Panc1 (cell line): ENCODE measurements at regions not wholly inside any gene's neighbourhood (a gene's known extent, or its start where the extent isn't known, plus 50 kb on each side); places are given as distances from the start of the nearest gene placed in this dataset.

Experiments
- ATAC-seq: fragments of 200-7000 bp; cut with Tn5 transposase; 2 replicates; pipeline ENCODE4 v1.9.1; 2020; ENCODE audit warnings: mild to moderate bottlenecking, moderate library complexity
- BruUV-seq: library from RNA; stranded (reverse); fragments of 400-500 nt; replicated peaks from 2 replicates; lab custom pipeline; 2021; lab: Mats Ljungman, UMichigan
- CTCF ChIA-PET: fragments of 300-600 bp; sonication (Branson Sonifier 250); formaldehyde crosslinking; loops from one replicate; lab custom pipeline; 2022; ENCODE audit warnings: antibody characterized with exemption; lab: Charles Lee
- POLR2A ChIA-PET: fragments of 300-600 bp; sonication (Branson Sonifier 250); formaldehyde crosslinking; loops from one replicate; lab custom pipeline; 2022; ENCODE audit warnings: antibody characterized with exemption; lab: Charles Lee
- DNase-seq: peaks from one replicate; pipeline ENCODE4 v3.0.0-alpha.2; 2010; ENCODE audit warnings: low read depth, low spot score
- H3K27ac ChIP-seq: 2 replicates; pipeline ENCODE4 v1.5.1; 2011; ENCODE audit warnings: mild to moderate bottlenecking, low read length, inconsistent platforms
- H3K27me3 ChIP-seq: fragments of 200-500 bp; sonication (Bioruptor generic); 2 replicates; pipeline ENCODE4 v1.6.0; 2014; ENCODE audit warnings: low read length, inconsistent platforms; ENCODE audit not compliant: control insufficient read depth, insufficient read depth
- H3K36me3 ChIP-seq: fragments of 200-500 bp; sonication (Bioruptor generic); 2 replicates; pipeline ENCODE4 v1.5.1; 2014; ENCODE audit warnings: inconsistent platforms, mild to moderate bottlenecking, low read length, moderate library complexity; ENCODE audit not compliant: control insufficient read depth, insufficient read depth
- H3K4me1 ChIP-seq: 2 replicates; pipeline ENCODE4 v1.5.1; 2011; ENCODE audit warnings: inconsistent platforms, mild to moderate bottlenecking, low read length, moderate library complexity; ENCODE audit not compliant: control insufficient read depth, insufficient read depth
- H3K4me3 ChIP-seq, 2 experiments: 2 replicates each; pipeline ENCODE4 v1.5.1; 2011 to 2012; ENCODE audit warnings: low read depth in 2 of 2, low read length in 2 of 2, mild to moderate bottlenecking in 2 of 2, inconsistent platforms in 1 of 2, moderate library complexity in 1 of 2
- H3K9me3 ChIP-seq: fragments of 200-500 bp; sonication (Bioruptor generic); 2 replicates; pipeline ENCODE4 v1.5.1; 2014; ENCODE audit warnings: low read depth, mild to moderate bottlenecking, inconsistent platforms, low read length, moderate library complexity; ENCODE audit not compliant: control insufficient read depth, insufficient read depth
- POLR2AphosphoS5 ChIP-seq: IDR thresholded peaks from 2 replicates; pipeline ENCODE4 v1.6.1; 2012; ENCODE audit warnings: mild to moderate bottlenecking, low read depth, low read length, moderate library complexity
- SIN3A ChIP-seq: IDR thresholded peaks from 2 replicates; pipeline ENCODE4 v1.6.1; 2012; ENCODE audit warnings: low read depth, mild to moderate bottlenecking, low read length, moderate library complexity, borderline replicate concordance; ENCODE audit not compliant: insufficient read depth
- in situ Hi-C: cut with HindIII; loops from 2 replicates; pipeline ENCODE4 v1.10.0; 2016; ENCODE audit warnings: low sequenced_read_pairs, low pct_unique_long_range_greater_than_20kb
- intact Hi-C: fragments of 100-400 bp; cut with micrococcal nuclease; formaldehyde crosslinking; loops from one replicate; pipeline ENCODE4 v1.10.0; 2022; ENCODE audit not compliant: unreplicated experiment
- TF ChIP-seq, protein P1 (sequence below), 2 experiments: IDR thresholded peaks; 2 replicates each; pipeline ENCODE4 v1.6.1; 2011 to 2012; ENCODE audit warnings: low read depth in 2 of 2, control low read depth in 1 of 2, low read length in 1 of 2, mild to moderate bottlenecking in 1 of 2, moderate library complexity in 1 of 2; ENCODE audit not compliant: insufficient read depth in 1 of 2
- TF ChIP-seq, protein P2 (sequence below): fragments of 450-650 bp; IDR thresholded peaks from 2 replicates; pipeline ENCODE4 v1.5.1; 2017; ENCODE audit warnings: mild to moderate bottlenecking

DNA sequence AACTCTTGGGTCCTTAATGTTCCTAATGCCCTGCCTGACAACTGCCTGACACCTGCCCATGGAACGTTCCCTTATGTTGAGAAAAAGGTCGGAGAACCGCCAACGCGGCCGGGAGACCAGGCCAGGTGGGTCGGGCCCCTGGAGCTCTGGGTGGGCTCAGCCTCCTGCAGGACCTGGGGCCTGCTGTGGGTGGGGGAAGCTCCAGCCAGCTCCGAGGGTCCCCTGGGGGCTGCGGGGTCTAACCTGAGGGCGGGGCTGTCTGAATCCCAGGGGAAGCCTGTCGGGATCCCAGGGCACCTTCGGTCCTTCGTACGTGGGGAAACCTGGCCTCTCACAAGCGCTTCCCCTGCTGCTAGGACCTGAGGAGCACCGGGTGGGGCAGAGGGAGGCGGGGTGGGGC is 296.0 kb downstream of the NDUFA10 start:
- intact Hi-C loops = no loop called here
- POLR2A ChIA-PET = no interaction called here
- DNase-seq (no peak), ATAC-seq (no peak)
- no peak overlapping the region for H3K27ac ChIP-seq
- no peak overlapping the region for H3K4me3 ChIP-seq
- H3K27me3 ChIP-seq = no peaks in the 10 kb centered on the region
- H3K36me3 ChIP-seq = no peaks in the 10 kb centered on the region
- BruUV-seq = no TSS peak
- in situ Hi-C loops = no loop called here
- CTCF ChIA-PET = no interaction called here
- no peaks in the 10 kb centered on the region for H3K4me1 ChIP-seq
- TF ChIP-seq, protein P1, sequence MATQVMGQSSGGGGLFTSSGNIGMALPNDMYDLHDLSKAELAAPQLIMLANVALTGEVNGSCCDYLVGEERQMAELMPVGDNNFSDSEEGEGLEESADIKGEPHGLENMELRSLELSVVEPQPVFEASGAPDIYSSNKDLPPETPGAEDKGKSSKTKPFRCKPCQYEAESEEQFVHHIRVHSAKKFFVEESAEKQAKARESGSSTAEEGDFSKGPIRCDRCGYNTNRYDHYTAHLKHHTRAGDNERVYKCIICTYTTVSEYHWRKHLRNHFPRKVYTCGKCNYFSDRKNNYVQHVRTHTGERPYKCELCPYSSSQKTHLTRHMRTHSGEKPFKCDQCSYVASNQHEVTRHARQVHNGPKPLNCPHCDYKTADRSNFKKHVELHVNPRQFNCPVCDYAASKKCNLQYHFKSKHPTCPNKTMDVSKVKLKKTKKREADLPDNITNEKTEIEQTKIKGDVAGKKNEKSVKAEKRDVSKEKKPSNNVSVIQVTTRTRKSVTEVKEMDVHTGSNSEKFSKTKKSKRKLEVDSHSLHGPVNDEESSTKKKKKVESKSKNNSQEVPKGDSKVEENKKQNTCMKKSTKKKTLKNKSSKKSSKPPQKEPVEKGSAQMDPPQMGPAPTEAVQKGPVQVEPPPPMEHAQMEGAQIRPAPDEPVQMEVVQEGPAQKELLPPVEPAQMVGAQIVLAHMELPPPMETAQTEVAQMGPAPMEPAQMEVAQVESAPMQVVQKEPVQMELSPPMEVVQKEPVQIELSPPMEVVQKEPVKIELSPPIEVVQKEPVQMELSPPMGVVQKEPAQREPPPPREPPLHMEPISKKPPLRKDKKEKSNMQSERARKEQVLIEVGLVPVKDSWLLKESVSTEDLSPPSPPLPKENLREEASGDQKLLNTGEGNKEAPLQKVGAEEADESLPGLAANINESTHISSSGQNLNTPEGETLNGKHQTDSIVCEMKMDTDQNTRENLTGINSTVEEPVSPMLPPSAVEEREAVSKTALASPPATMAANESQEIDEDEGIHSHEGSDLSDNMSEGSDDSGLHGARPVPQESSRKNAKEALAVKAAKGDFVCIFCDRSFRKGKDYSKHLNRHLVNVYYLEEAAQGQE (IDR thresholded peaks at IDR 0.05; ENCODE audit: insufficient read depth in 1 of 2, low read depth in 2 of 2, low read length in 1 of 2) = no peak
- no peak for TF ChIP-seq SIN3A
- TF ChIP-seq, protein P2, sequence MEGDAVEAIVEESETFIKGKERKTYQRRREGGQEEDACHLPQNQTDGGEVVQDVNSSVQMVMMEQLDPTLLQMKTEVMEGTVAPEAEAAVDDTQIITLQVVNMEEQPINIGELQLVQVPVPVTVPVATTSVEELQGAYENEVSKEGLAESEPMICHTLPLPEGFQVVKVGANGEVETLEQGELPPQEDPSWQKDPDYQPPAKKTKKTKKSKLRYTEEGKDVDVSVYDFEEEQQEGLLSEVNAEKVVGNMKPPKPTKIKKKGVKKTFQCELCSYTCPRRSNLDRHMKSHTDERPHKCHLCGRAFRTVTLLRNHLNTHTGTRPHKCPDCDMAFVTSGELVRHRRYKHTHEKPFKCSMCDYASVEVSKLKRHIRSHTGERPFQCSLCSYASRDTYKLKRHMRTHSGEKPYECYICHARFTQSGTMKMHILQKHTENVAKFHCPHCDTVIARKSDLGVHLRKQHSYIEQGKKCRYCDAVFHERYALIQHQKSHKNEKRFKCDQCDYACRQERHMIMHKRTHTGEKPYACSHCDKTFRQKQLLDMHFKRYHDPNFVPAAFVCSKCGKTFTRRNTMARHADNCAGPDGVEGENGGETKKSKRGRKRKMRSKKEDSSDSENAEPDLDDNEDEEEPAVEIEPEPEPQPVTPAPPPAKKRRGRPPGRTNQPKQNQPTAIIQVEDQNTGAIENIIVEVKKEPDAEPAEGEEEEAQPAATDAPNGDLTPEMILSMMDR = no peak
- no peaks in the 10 kb centered on the region for H3K9me3 ChIP-seq

DNA sequence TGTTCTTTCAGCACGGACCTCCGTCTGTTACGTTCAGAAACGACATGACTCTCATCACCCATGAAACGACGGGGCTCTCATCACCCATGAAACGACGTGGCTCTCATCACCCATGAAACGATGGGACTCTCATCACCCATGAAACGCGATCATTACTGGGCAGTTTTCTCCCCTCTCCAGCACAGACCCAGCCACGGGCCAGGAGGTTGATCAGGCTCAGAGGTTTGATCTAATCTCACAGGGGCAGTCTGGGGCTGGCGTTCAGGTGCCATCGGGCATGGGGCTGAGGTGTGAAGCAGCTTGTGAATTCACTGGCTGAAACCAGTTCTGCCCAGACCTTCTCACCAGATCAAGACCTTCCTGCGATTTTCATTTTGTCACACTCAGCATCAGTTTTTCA is 296.4 kb downstream of the NDUFA10 start:
- DNase-seq = no peak
- BruUV-seq = no TSS peak
- H3K27me3 ChIP-seq = no peaks in the 10 kb centered on the region
- no peak overlapping the region for H3K4me3 ChIP-seq
- H3K4me1 ChIP-seq = no peaks in the 10 kb centered on the region
- in situ Hi-C loops (no loop called here), intact Hi-C loops (no loop called here)
- ATAC-seq = no peak
- CTCF ChIA-PET = no interaction called here
- H3K9me3 ChIP-seq = no peaks in the 10 kb centered on the region
- TF ChIP-seq, protein P2 = no peak
- TF ChIP-seq POLR2AphosphoS5 (no peak), SIN3A (no peak)
- TF ChIP-seq, protein P1 (IDR thresholded peaks at IDR 0.05; ENCODE audit: insufficient read depth in 1 of 2, low read depth in 2 of 2, low read length in 1 of 2) = no peak
- POLR2A ChIA-PET = no interaction called here
- no peak overlapping the region for H3K27ac ChIP-seq
- no peaks in the 10 kb centered on the region for H3K36me3 ChIP-seq
